ENCODE measurements at regions not wholly inside any gene's neighbourhood (a gene's known extent, or its start where the extent isn't known, plus 50 kb on each side); places are given as distances from the start of the nearest gene placed in this dataset.

DNA sequence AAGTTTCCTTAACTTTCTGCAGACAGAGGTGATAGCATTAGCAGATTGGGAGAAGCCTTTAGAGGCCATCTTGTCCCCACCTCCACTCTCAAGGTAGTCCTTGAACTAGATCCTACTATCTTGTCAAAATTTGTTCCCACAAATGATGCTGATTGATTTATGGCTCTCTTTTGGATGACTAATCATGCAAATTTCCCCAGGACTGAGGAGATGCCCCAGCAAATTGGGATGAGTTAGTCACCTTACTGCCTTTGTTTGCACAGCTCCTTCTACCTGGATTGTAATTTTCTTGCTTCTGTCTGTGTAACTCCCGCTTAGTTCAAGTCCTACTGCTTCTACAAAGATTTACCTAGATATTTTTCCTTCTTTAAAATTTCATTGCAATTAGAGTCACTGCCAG is 391.4 kb upstream of the CADM1 start:
- TF ChIP-seq STAT1 (IDR thresholded peaks at IDR 0.05; ENCODE audit: unreplicated experiment), result no peak
- TF ChIP-seq, protein P1, sequence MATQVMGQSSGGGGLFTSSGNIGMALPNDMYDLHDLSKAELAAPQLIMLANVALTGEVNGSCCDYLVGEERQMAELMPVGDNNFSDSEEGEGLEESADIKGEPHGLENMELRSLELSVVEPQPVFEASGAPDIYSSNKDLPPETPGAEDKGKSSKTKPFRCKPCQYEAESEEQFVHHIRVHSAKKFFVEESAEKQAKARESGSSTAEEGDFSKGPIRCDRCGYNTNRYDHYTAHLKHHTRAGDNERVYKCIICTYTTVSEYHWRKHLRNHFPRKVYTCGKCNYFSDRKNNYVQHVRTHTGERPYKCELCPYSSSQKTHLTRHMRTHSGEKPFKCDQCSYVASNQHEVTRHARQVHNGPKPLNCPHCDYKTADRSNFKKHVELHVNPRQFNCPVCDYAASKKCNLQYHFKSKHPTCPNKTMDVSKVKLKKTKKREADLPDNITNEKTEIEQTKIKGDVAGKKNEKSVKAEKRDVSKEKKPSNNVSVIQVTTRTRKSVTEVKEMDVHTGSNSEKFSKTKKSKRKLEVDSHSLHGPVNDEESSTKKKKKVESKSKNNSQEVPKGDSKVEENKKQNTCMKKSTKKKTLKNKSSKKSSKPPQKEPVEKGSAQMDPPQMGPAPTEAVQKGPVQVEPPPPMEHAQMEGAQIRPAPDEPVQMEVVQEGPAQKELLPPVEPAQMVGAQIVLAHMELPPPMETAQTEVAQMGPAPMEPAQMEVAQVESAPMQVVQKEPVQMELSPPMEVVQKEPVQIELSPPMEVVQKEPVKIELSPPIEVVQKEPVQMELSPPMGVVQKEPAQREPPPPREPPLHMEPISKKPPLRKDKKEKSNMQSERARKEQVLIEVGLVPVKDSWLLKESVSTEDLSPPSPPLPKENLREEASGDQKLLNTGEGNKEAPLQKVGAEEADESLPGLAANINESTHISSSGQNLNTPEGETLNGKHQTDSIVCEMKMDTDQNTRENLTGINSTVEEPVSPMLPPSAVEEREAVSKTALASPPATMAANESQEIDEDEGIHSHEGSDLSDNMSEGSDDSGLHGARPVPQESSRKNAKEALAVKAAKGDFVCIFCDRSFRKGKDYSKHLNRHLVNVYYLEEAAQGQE (IDR thresholded peaks at IDR 0.05; ENCODE audit: unreplicated experiment), result no peak
- TF ChIP-seq EZH2 (IDR thresholded peaks at IDR 0.05; ENCODE audit: low read depth, unreplicated experiment), result no peak
- TF ChIP-seq CREB1 (CRISPR knock-in tag; IDR thresholded peaks at IDR 0.05; ENCODE audit: low read depth), result no peak
- no peak for TF ChIP-seq ZNF331 (CRISPR knock-in tag; IDR thresholded peaks at IDR 0.05; ENCODE audit: low read depth)
- no peak for TF ChIP-seq POLR2AphosphoS5 (IDR thresholded peaks at IDR 0.05; ENCODE audit: low read depth)
- no peak for TF ChIP-seq NANOG (IDR thresholded peaks at IDR 0.05; ENCODE audit: borderline replicate concordance)
- TF ChIP-seq, protein P2, sequence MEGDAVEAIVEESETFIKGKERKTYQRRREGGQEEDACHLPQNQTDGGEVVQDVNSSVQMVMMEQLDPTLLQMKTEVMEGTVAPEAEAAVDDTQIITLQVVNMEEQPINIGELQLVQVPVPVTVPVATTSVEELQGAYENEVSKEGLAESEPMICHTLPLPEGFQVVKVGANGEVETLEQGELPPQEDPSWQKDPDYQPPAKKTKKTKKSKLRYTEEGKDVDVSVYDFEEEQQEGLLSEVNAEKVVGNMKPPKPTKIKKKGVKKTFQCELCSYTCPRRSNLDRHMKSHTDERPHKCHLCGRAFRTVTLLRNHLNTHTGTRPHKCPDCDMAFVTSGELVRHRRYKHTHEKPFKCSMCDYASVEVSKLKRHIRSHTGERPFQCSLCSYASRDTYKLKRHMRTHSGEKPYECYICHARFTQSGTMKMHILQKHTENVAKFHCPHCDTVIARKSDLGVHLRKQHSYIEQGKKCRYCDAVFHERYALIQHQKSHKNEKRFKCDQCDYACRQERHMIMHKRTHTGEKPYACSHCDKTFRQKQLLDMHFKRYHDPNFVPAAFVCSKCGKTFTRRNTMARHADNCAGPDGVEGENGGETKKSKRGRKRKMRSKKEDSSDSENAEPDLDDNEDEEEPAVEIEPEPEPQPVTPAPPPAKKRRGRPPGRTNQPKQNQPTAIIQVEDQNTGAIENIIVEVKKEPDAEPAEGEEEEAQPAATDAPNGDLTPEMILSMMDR (conservative IDR thresholded peaks at IDR 0.05; ENCODE audit: low read depth in 2 of 2), result no peak
- TF ChIP-seq, protein P3, sequence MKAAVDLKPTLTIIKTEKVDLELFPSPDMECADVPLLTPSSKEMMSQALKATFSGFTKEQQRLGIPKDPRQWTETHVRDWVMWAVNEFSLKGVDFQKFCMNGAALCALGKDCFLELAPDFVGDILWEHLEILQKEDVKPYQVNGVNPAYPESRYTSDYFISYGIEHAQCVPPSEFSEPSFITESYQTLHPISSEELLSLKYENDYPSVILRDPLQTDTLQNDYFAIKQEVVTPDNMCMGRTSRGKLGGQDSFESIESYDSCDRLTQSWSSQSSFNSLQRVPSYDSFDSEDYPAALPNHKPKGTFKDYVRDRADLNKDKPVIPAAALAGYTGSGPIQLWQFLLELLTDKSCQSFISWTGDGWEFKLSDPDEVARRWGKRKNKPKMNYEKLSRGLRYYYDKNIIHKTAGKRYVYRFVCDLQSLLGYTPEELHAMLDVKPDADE (IDR thresholded peaks at IDR 0.05), result no peak
- TF ChIP-seq EZH2phosphoT487 (IDR thresholded peaks at IDR 0.05; ENCODE audit: unreplicated experiment), result no peak
- TF ChIP-seq, protein P4, sequence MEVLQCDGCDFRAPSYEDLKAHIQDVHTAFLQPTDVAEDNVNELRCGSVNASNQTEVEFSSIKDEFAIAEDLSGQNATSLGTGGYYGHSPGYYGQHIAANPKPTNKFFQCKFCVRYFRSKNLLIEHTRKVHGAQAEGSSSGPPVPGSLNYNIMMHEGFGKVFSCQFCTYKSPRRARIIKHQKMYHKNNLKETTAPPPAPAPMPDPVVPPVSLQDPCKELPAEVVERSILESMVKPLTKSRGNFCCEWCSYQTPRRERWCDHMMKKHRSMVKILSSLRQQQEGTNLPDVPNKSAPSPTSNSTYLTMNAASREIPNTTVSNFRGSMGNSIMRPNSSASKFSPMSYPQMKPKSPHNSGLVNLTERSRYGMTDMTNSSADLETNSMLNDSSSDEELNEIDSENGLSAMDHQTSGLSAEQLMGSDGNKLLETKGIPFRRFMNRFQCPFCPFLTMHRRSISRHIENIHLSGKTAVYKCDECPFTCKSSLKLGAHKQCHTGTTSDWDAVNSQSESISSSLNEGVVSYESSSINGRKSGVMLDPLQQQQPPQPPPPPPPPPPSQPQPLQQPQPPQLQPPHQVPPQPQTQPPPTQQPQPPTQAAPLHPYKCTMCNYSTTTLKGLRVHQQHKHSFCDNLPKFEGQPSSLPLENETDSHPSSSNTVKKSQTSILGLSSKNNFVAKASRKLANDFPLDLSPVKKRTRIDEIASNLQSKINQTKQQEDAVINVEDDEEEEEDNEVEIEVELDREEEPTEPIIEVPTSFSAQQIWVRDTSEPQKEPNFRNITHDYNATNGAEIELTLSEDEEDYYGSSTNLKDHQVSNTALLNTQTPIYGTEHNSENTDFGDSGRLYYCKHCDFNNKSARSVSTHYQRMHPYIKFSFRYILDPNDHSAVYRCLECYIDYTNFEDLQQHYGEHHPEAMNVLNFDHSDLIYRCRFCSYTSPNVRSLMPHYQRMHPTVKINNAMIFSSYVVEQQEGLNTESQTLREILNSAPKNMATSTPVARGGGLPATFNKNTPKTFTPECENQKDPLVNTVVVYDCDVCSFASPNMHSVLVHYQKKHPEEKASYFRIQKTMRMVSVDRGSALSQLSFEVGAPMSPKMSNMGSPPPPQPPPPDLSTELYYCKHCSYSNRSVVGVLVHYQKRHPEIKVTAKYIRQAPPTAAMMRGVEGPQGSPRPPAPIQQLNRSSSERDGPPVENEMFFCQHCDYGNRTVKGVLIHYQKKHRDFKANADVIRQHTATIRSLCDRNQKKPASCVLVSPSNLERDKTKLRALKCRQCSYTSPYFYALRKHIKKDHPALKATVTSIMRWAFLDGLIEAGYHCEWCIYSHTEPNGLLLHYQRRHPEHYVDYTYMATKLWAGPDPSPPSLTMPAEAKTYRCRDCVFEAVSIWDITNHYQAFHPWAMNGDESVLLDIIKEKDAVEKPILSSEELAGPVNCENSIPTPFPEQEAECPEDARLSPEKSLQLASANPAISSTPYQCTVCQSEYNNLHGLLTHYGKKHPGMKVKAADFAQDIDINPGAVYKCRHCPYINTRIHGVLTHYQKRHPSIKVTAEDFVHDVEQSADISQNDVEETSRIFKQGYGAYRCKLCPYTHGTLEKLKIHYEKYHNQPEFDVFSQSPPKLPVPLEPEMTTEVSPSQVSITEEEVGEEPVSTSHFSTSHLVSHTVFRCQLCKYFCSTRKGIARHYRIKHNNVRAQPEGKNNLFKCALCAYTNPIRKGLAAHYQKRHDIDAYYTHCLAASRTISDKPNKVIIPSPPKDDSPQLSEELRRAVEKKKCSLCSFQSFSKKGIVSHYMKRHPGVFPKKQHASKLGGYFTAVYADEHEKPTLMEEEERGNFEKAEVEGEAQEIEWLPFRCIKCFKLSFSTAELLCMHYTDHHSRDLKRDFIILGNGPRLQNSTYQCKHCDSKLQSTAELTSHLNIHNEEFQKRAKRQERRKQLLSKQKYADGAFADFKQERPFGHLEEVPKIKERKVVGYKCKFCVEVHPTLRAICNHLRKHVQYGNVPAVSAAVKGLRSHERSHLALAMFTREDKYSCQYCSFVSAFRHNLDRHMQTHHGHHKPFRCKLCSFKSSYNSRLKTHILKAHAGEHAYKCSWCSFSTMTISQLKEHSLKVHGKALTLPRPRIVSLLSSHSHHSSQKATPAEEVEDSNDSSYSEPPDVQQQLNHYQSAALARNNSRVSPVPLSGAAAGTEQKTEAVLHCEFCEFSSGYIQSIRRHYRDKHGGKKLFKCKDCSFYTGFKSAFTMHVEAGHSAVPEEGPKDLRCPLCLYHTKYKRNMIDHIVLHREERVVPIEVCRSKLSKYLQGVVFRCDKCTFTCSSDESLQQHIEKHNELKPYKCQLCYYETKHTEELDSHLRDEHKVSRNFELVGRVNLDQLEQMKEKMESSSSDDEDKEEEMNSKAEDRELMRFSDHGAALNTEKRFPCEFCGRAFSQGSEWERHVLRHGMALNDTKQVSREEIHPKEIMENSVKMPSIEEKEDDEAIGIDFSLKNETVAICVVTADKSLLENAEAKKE (CRISPR knock-in tag; IDR thresholded peaks at IDR 0.05), result no peak
- TF ChIP-seq JUNB (IDR thresholded peaks at IDR 0.05; ENCODE audit: unreplicated experiment), result no peak
- TF ChIP-seq ZNF114 (CRISPR knock-in tag; IDR thresholded peaks at IDR 0.05), result no peak

More for the DNA sequence above, 391.4 kb upstream of the CADM1 start:
- DNase-seq (ENCODE audit: low spot score) (no peak), ATAC-seq (no peak)
- Histone ChIP-seq H3K9me2 (ENCODE audit: insufficient read depth) (no peaks in the 10 kb centered on the region), H3K4me2 (no peak overlapping the region), H3K4me1 (ENCODE audit: insufficient read depth) (no peaks in the 10 kb centered on the region), H2AFZ (no peak overlapping the region), H3K4me3 (no peak overlapping the region), H4K20me1 (replicated peaks; ENCODE audit: insufficient read depth) (no peaks in the 10 kb centered on the region), H3F3A (replicated peaks; ENCODE audit: low read depth) (no peaks in the 10 kb centered on the region), H3K27me3 (ENCODE audit: insufficient read depth) (no peaks in the 10 kb centered on the region), H3K79me2 (replicated peaks; ENCODE audit: insufficient read depth) (no peaks in the 10 kb centered on the region), H3K36me3 (ENCODE audit: insufficient read depth) (no peaks in the 10 kb centered on the region), H3K27ac (ENCODE audit: low read depth) (no peak overlapping the region)
- no peaks in the 10 kb centered on the region for H3K4me1 Mint-ChIP-seq
- peaks cover 1% of the 10 kb centered on the region for H3K27me3 Mint-ChIP-seq (ENCODE audit: insufficient read depth, low read depth, poor library complexity)
- no peaks in the 10 kb centered on the region for H3K9me3 Mint-ChIP-seq
- H3K27ac Mint-ChIP-seq, result no peak overlapping the region
- H3K36me3 Mint-ChIP-seq (ENCODE audit: low read depth), result no peaks in the 10 kb centered on the region
- no peak overlapping the region for H3K4me3 Mint-ChIP-seq
